IMR-90 (cell line): ENCODE measurements at regions not wholly inside any gene's neighbourhood (a gene's known extent, or its start where the extent isn't known, plus 50 kb on each side); places are given as distances from the start of the nearest gene placed in this dataset.

ENCODE experiments used
- ATAC-seq: fragments of 200-7000 bp; cut with Tn5 transposase; 2 replicates; pipeline ENCODE4 v1.9.1; 2020; ENCODE audit warnings: low read depth, mild to moderate bottlenecking, moderate library complexity
- BruUV-seq: library from RNA; stranded (reverse); fragments of 400-500 nt; replicated peaks from 2 replicates; lab custom pipeline; 2021; lab: Mats Ljungman, UMichigan
- CTCF ChIA-PET: fragments of 300-600 bp; formaldehyde crosslinking; extraction: SDS; loops from one replicate; lab custom pipeline; 2021; ENCODE audit warnings: antibody characterized with exemption; lab: Yijun Ruan, JAX
- POLR2A ChIA-PET: fragments of 300-600 bp; sonication (Branson Sonifier 250); formaldehyde crosslinking; loops from one replicate; lab custom pipeline; 2022; ENCODE audit warnings: antibody characterized with exemption; ENCODE audit not compliant: unreplicated experiment; lab: Charles Lee
- DNase-seq: peaks from one replicate; pipeline ENCODE4 v3.0.0; 2013
- H2AFZ ChIP-seq: replicated peaks from 2 replicates; pipeline ENCODE3; 2013; ENCODE audit warnings: low read length, mild to moderate bottlenecking; ENCODE audit not compliant: poor library complexity
- H2AK5ac ChIP-seq: 2 replicates; pipeline ENCODE4 v1.6.1; 2013; ENCODE audit warnings: low read depth, low read length, inconsistent platforms
- H2AK9ac ChIP-seq: replicated peaks from 2 replicates; pipeline ENCODE3; 2013; ENCODE audit warnings: mild to moderate bottlenecking, low read depth, low read length, moderate library complexity; ENCODE audit not compliant: poor library complexity
- H2BK120ac ChIP-seq: 2 replicates; pipeline ENCODE4 v1.6.1; 2013; ENCODE audit warnings: low read depth, low read length, inconsistent platforms
- H2BK15ac ChIP-seq: 3 replicates; pipeline ENCODE4 v1.6.1; 2013; ENCODE audit warnings: low read depth, low read length, inconsistent platforms
- H2BK20ac ChIP-seq: 2 replicates; pipeline ENCODE4 v1.6.1; 2013; ENCODE audit warnings: low read depth, mild to moderate bottlenecking, inconsistent platforms, low read length, moderate library complexity
- H2BK5ac ChIP-seq: 2 replicates; pipeline ENCODE4 v1.6.1; 2013; ENCODE audit warnings: mild to moderate bottlenecking, low read depth, low read length, inconsistent platforms; ENCODE audit not compliant: poor library complexity, severe bottlenecking
- H3K14ac ChIP-seq: replicated peaks from 2 replicates; pipeline ENCODE4 v1.6.1; 2013; ENCODE audit warnings: low read depth, low read length, inconsistent platforms
- H3K18ac ChIP-seq: 2 replicates; pipeline ENCODE4 v1.6.1; 2013; ENCODE audit warnings: low read depth, low read length, control low read depth
- H3K23ac ChIP-seq: 2 replicates; pipeline ENCODE4 v1.6.1; 2013; ENCODE audit warnings: low read depth, low read length, inconsistent platforms
- H3K27ac ChIP-seq: 2 replicates; pipeline ENCODE4 v1.5.1; 2013; ENCODE audit warnings: mild to moderate bottlenecking, control low read depth, low read length; ENCODE audit not compliant: insufficient read depth
- H3K27me3 ChIP-seq: 2 replicates; pipeline ENCODE4 v1.6.1; 2013; ENCODE audit warnings: low read length; ENCODE audit not compliant: control insufficient read depth, insufficient read depth
- H3K36me3 ChIP-seq: 2 replicates; pipeline ENCODE4 v1.6.1; 2013; ENCODE audit warnings: low read length, mixed read lengths; ENCODE audit not compliant: control insufficient read depth, insufficient read depth
- H3K4ac ChIP-seq: 2 replicates; pipeline ENCODE4 v1.6.1; 2013; ENCODE audit warnings: low read depth, low read length, inconsistent platforms
- H3K4me1 ChIP-seq: 2 replicates; pipeline ENCODE4 v1.6.1; 2013; ENCODE audit warnings: low read length, mixed read lengths; ENCODE audit not compliant: control insufficient read depth, insufficient read depth
- H3K4me2 ChIP-seq: 2 replicates; pipeline ENCODE4 v1.6.1; 2013; ENCODE audit warnings: low read depth, mild to moderate bottlenecking, control low read depth, low read length, moderate library complexity
- H3K4me3 ChIP-seq: 2 replicates; pipeline ENCODE4 v1.5.1; 2013; ENCODE audit warnings: low read depth, mild to moderate bottlenecking, control low read depth, low read length, moderate library complexity; ENCODE audit not compliant: insufficient read depth
- H3K56ac ChIP-seq: 2 replicates; pipeline ENCODE4 v1.6.1; 2013; ENCODE audit warnings: low read length, inconsistent platforms; ENCODE audit not compliant: insufficient read depth; ENCODE audit errors: extremely low read depth
- H3K79me1 ChIP-seq, 2 experiments: 2 replicates each; pipeline ENCODE4 v1.6.1; 2013; ENCODE audit warnings: low read length in 2 of 2, inconsistent platforms in 1 of 2, low read depth in 1 of 2
- H3K9ac ChIP-seq: 2 replicates; pipeline ENCODE4 v1.6.1; 2013; ENCODE audit warnings: low read depth, low read length, control low read depth
- H3K9me1 ChIP-seq: 2 replicates; pipeline ENCODE4 v1.6.1; 2013; ENCODE audit warnings: low read length, inconsistent platforms; ENCODE audit not compliant: insufficient read depth
- H3K9me3 ChIP-seq: 2 replicates; pipeline ENCODE4 v1.6.1; 2013; ENCODE audit warnings: low read length; ENCODE audit not compliant: control insufficient read depth, insufficient read depth
- H4K20me1 ChIP-seq: 2 replicates; pipeline ENCODE4 v1.6.1; 2013; ENCODE audit warnings: low read length, inconsistent platforms; ENCODE audit not compliant: insufficient read depth
- H4K5ac ChIP-seq: 2 replicates; pipeline ENCODE4 v1.6.1; 2013; ENCODE audit warnings: mild to moderate bottlenecking, low read depth, low read length, control low read depth
- H4K8ac ChIP-seq, 2 experiments: 2 replicates each; pipeline ENCODE4 v1.6.1; 2013; ENCODE audit warnings: low read depth in 2 of 2, low read length in 2 of 2, control low read depth in 1 of 2, inconsistent platforms in 1 of 2
- H4K91ac ChIP-seq: 2 replicates; pipeline ENCODE4 v1.6.1; 2013; ENCODE audit warnings: low read depth, low read length, inconsistent platforms; ENCODE audit not compliant: insufficient read depth
- CEBPB ChIP-seq: IDR thresholded peaks from 2 replicates; pipeline ENCODE4 v1.6.1; 2012; ENCODE audit warnings: low read depth, low read length, improper control_type of control experiment
- NFE2L2 ChIP-seq: fragments of 150-350 bp; IDR thresholded peaks from 2 replicates; pipeline ENCODE4 v1.6.1; 2016; ENCODE audit warnings: low read depth, mild to moderate bottlenecking, low read length
- WGBS, 2 experiments: methylation state at CpG; one replicate each; pipeline versions ENCODE4 v1.1.5 to v1.1.7; 2013; ENCODE audit warnings: missing lambda C conversion rate in 2 of 2; ENCODE audit not compliant: insufficient read length in 1 of 2; ENCODE audit errors: extremely low coverage in 2 of 2; 5-methylcytosine and 5-hydroxymethylcytosine counted together
- dilution Hi-C: fragments of 300-500 bp; cut with HindIII; formaldehyde crosslinking; loops from one replicate; pipeline ENCODE4 v1.14.3; 2018; ENCODE audit warnings: low sequenced_read_pairs; ENCODE audit not compliant: unreplicated experiment
- in situ Hi-C: fragments of 300-500 bp; cut with MboI; formaldehyde crosslinking; loops from 3 replicates; pipeline ENCODE4 v1.14.3; 2019; ENCODE audit warnings: low sequenced_read_pairs, inconsistent platforms, mixed read lengths
- intact Hi-C: fragments of 100-400 bp; cut with micrococcal nuclease; formaldehyde crosslinking; loops from 2 replicates; pipeline ENCODE4 v1.10.0; 2022

- intact Hi-C loops, result no loop called here
- WGBS, 2 experiments, result 94% methylated on average over 9 of the region's 15 CpGs; no CpG with 5 or more reads in 1 of the 2 experiments
Observed at GRCh38 chr2:120995656-120996190, 260.1 kb downstream of the GLI2 start.

More at GRCh38 chr2:120995656-120996190, 260.1 kb downstream of the GLI2 start:
- Histone ChIP-seq H4K8ac (no peak overlapping the region), H3K14ac (no peak overlapping the region; the same call in 1 of the 2 replicates), H3K27me3 (no peaks in the 10 kb centered on the region; the same call in 1 of the 2 replicates), H3K9me1 (peaks cover 13% of the 10 kb centered on the region), H3K4me3 (no peak overlapping the region), H3K56ac (no peak overlapping the region), H2BK20ac (no peak overlapping the region), H3K9me3 (no peaks in the 10 kb centered on the region), H3K9ac (no peak overlapping the region), H2AK5ac (no peak overlapping the region), H3K79me1 (peaks cover 6 to 13% of the 10 kb centered on the region in 2 experiments; a peak in 3 of 4 replicates), H2AK9ac (no peak overlapping the region), H3K4me2 (no peak overlapping the region), H2BK120ac (no peak overlapping the region), H3K23ac (no peak overlapping the region), H4K20me1 (peaks cover 4% of the 10 kb centered on the region), H3K18ac (no peak overlapping the region), H2BK15ac (no peak overlapping the region), H3K4ac (no peak overlapping the region), H3K27ac (no peak overlapping the region), H4K91ac (no peak overlapping the region), H4K5ac (no peak overlapping the region), H2AFZ (no peak overlapping the region), H2BK5ac (no peak overlapping the region), H3K36me3 (peaks cover 19% of the 10 kb centered on the region), H3K4me1 (0 out of 2 replicates have a peak, but pooled peaks cover 2% of the 10 kb centered on the region)
- in situ Hi-C loops, result no loop called here
- dilution Hi-C loops, result no loop called here
- ChIA-PET CTCF (interaction anchor here (0.5 kb wide), 1 partner anchor 28 kb away, joined by 4 read pairs; no protein-coding TSS in a partner anchor), POLR2A (no interaction called here)
- ATAC-seq (no peak), DNase-seq (no peak)
- no TSS peak for BruUV-seq
- TF ChIP-seq CEBPB, result no peak
- TF ChIP-seq NFE2L2, result no peak
